Peyer's patch (tissue), 4 donors: ENCODE measurements at regions not wholly inside any gene's neighbourhood (a gene's known extent, or its start where the extent isn't known, plus 50 kb on each side); places are given as distances from the start of the nearest gene placed in this dataset.

Experiments
- CTCF ChIP-seq, 6 experiments: fragments of 450-650 bp in 4 of 6; fragments of 200-600 bp in 2 of 6; sonication (generic) in 1 of 6; IDR thresholded peaks; one replicate each; pipeline ENCODE4 v1.5.1; 2017 to 2019; ENCODE audit warnings: antibody characterized with exemption in 6 of 6, mild to moderate bottlenecking in 3 of 6, moderate library complexity in 1 of 6
- POLR2A ChIP-seq, 2 donors: fragments of 450-650 bp; IDR thresholded peaks; one replicate each; pipeline ENCODE4 v1.5.1; 2017; ENCODE audit warnings: antibody characterized with exemption in 2 of 2, mild to moderate bottlenecking in 2 of 2, moderate library complexity in 2 of 2

- TF ChIP-seq CTCF (IDR thresholded peaks at IDR 0.05): no peak
- no peak for TF ChIP-seq POLR2A (IDR thresholded peaks at IDR 0.05)
Measured at GRCh38 chr12:40632933-40633332, 59.3 kb upstream of the CNTN1 start.
